H9 (cell line): ENCODE measurements at regions not wholly inside any gene's neighbourhood (a gene's known extent, or its start where the extent isn't known, plus 50 kb on each side); places are given as distances from the start of the nearest gene placed in this dataset.

Experiments used
- DNase-seq: peaks from one replicate; pipeline ENCODE4 v3.0.0-alpha.2; 2017
- H2AFZ ChIP-seq: one replicate; pipeline ENCODE4 v1.6.1; 2013; ENCODE audit warnings: mild to moderate bottlenecking, low read length, control low read depth, moderate library complexity
- H2AK5ac ChIP-seq: 2 replicates; pipeline ENCODE4 v1.6.1; 2013; ENCODE audit warnings: low read length, control low read depth, mixed read lengths; ENCODE audit not compliant: insufficient read length
- H2BK120ac ChIP-seq: one replicate; pipeline ENCODE4 v1.6.1; 2013; ENCODE audit warnings: low read depth, mild to moderate bottlenecking, low read length, control low read depth, inconsistent platforms; ENCODE audit not compliant: poor library complexity, severe bottlenecking
- H2BK12ac ChIP-seq: 2 replicates; pipeline ENCODE4 v1.6.1; 2013; ENCODE audit warnings: low read length, control low read depth, mixed read lengths, low read depth; ENCODE audit not compliant: insufficient read length
- H2BK15ac ChIP-seq: 2 replicates; pipeline ENCODE4 v1.6.1; 2013; ENCODE audit warnings: low read depth, low read length, control low read depth
- H2BK20ac ChIP-seq: one replicate; pipeline ENCODE4 v1.6.1; 2013; ENCODE audit warnings: low read depth, mild to moderate bottlenecking, low read length, control low read depth, inconsistent platforms; ENCODE audit not compliant: poor library complexity, severe bottlenecking
- H2BK5ac ChIP-seq: 2 replicates; pipeline ENCODE4 v1.6.1; 2013; ENCODE audit warnings: low read length, control low read depth, mixed read lengths; ENCODE audit not compliant: insufficient read length
- H3K14ac ChIP-seq: 2 replicates; pipeline ENCODE4 v1.6.1; 2013; ENCODE audit warnings: low read length, control low read depth; ENCODE audit not compliant: insufficient read depth
- H3K18ac ChIP-seq: 2 replicates; pipeline ENCODE4 v1.6.1; 2013; ENCODE audit warnings: low read depth, mild to moderate bottlenecking, mixed read lengths, low read length, control low read depth; ENCODE audit not compliant: insufficient read length
- H3K23ac ChIP-seq: 2 replicates; pipeline ENCODE4 v1.6.1; 2013; ENCODE audit warnings: low read length, control low read depth, mixed read lengths, low read depth; ENCODE audit not compliant: insufficient read length
- H3K23me2 ChIP-seq: 2 replicates; pipeline ENCODE4 v1.6.1; 2013; ENCODE audit warnings: low read depth, mild to moderate bottlenecking, mixed read lengths, low read length, control low read depth; ENCODE audit not compliant: insufficient read length, poor library complexity, severe bottlenecking
- H3K27ac ChIP-seq: 2 replicates; pipeline ENCODE4 v1.5.1; 2013; ENCODE audit warnings: low read length, control low read depth, mixed read lengths, low read depth; ENCODE audit not compliant: insufficient read length
- H3K27me3 ChIP-seq: 2 replicates; pipeline ENCODE4 v1.6.1; 2013; ENCODE audit warnings: low read length, control low read depth, inconsistent platforms; ENCODE audit not compliant: insufficient read depth
- H3K4ac ChIP-seq: 2 replicates; pipeline ENCODE4 v1.6.1; 2013; ENCODE audit warnings: low read depth, mild to moderate bottlenecking, control low read depth, inconsistent platforms, low read length, moderate library complexity
- H3K4me1 ChIP-seq: 2 replicates; pipeline ENCODE4 v1.6.1; 2013; ENCODE audit warnings: low read length, control low read depth, inconsistent platforms; ENCODE audit not compliant: insufficient read depth
- H3K4me2 ChIP-seq: 2 replicates; pipeline ENCODE4 v1.6.1; 2013; ENCODE audit warnings: low read length, control low read depth, mixed read lengths; ENCODE audit not compliant: insufficient read length, insufficient read depth
- H3K56ac ChIP-seq: 2 replicates; pipeline ENCODE4 v1.6.1; 2013; ENCODE audit warnings: low read depth, mild to moderate bottlenecking, mixed read lengths, low read length, control low read depth; ENCODE audit not compliant: insufficient read length
- H3K79me1 ChIP-seq: 2 replicates; pipeline ENCODE4 v1.6.1; 2013; ENCODE audit warnings: low read depth, mild to moderate bottlenecking, moderate library complexity, low read length, control low read depth, inconsistent platforms; ENCODE audit not compliant: insufficient read depth, poor library complexity, severe bottlenecking
- H3K79me2 ChIP-seq: 2 replicates; pipeline ENCODE4 v1.6.1; 2013; ENCODE audit warnings: low read length, control low read depth, inconsistent platforms; ENCODE audit not compliant: insufficient read depth
- H3K9ac ChIP-seq: 2 replicates; pipeline ENCODE4 v1.6.1; 2013; ENCODE audit warnings: low read length, control low read depth, mixed read lengths; ENCODE audit not compliant: insufficient read length; ENCODE audit errors: extremely low read depth
- H3K9me3 ChIP-seq: one replicate; pipeline ENCODE4 v1.6.1; 2013; ENCODE audit warnings: low read depth, low read length, inconsistent platforms; ENCODE audit not compliant: control insufficient read depth
- H3T11ph ChIP-seq: one replicate; pipeline ENCODE4 v1.6.1; 2013; ENCODE audit warnings: mild to moderate bottlenecking, low read length, control low read depth, inconsistent platforms
- H4K20me1 ChIP-seq: one replicate; pipeline ENCODE4 v1.6.1; 2013; ENCODE audit not compliant: control insufficient read depth, insufficient read length, insufficient read depth
- H4K5ac ChIP-seq: 2 replicates; pipeline ENCODE4 v1.6.1; 2013; ENCODE audit warnings: low read depth, mild to moderate bottlenecking, mixed read lengths, low read length, control low read depth; ENCODE audit not compliant: insufficient read length
- H4K8ac ChIP-seq: replicated peaks from 2 replicates; pipeline ENCODE4 v1.6.1; 2013; ENCODE audit warnings: low read length, control low read depth, mixed read lengths, low read depth; ENCODE audit not compliant: insufficient read length
- H4K91ac ChIP-seq: 2 replicates; pipeline ENCODE4 v1.6.1; 2013; ENCODE audit warnings: low read depth, mild to moderate bottlenecking, moderate library complexity, mixed read lengths, low read length, control low read depth; ENCODE audit not compliant: insufficient read length
- H3K27ac Mint-ChIP-seq, 3 experiments: 2 replicates in 2 of 3; 3 replicates in 1 of 3; pipeline ENCODE4 v1.8.0; 2020 to 2021; ENCODE audit warnings: mixed read lengths in 3 of 3, mild to moderate bottlenecking in 1 of 3, moderate library complexity in 1 of 3
- H3K27me3 Mint-ChIP-seq: 2 replicates; pipeline ENCODE4 v1.8.0; 2021; ENCODE audit warnings: low read depth, mild to moderate bottlenecking, moderate library complexity, mixed read lengths
- H3K36me3 Mint-ChIP-seq, 3 experiments: 2 replicates in 2 of 3; 3 replicates in 1 of 3; pipeline ENCODE4 v1.8.0; 2020 to 2021; ENCODE audit warnings: low read depth in 3 of 3, mixed read lengths in 3 of 3; ENCODE audit not compliant: insufficient read depth in 1 of 3
- H3K4me1 Mint-ChIP-seq, 2 experiments: 2 replicates each; pipeline ENCODE4 v1.8.0; 2020; ENCODE audit warnings: mixed read lengths in 2 of 2
- H3K4me3 Mint-ChIP-seq, 2 experiments: 2 replicates in 1 of 2; 3 replicates in 1 of 2; pipeline ENCODE4 v1.8.0; 2020 to 2021; ENCODE audit warnings: mild to moderate bottlenecking in 2 of 2, mixed read lengths in 2 of 2, moderate library complexity in 1 of 2
- H3K9me3 Mint-ChIP-seq, 2 experiments: 2 replicates in 1 of 2; 3 replicates in 1 of 2; pipeline ENCODE4 v1.8.0; 2020; ENCODE audit warnings: mild to moderate bottlenecking in 2 of 2, mixed read lengths in 2 of 2, moderate library complexity in 1 of 2
- WGBS: extraction: QIAGEN DNeasy Blood & Tissue Kit; methylation state at CpG from one replicate; pipeline ENCODE4 v1.1.7; 2013; ENCODE audit warnings: missing lambda C conversion rate, low lambda C conversion rate, mixed read lengths; ENCODE audit not compliant: insufficient read length; ENCODE audit errors: extremely low coverage; 5-methylcytosine and 5-hydroxymethylcytosine counted together
- TF ChIP-seq, protein P1 (sequence below): fragments of 200-600 bp; sonication (generic); conservative IDR thresholded peaks from 3 replicates; pipeline ENCODE4 v1.8.0; 2021; ENCODE audit warnings: antibody characterized with exemption, mild to moderate bottlenecking

DNA sequence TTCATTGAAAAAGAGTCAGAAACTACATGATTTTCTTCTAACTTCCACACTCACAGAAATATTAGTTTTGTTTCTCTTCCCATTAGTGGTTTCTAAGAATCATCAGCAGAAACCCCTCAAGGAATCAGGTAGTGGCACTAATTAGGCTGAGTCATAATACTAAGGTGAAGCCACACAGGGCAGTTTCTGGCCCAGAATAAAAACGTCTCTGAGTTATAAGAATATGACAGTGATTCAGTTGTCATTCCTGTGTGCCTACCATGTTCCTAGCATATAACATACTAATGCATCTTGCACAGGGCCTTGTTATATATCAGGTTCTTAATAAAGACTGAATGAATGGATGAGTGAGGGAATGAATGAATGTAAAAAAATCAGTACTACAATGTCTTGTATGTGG, 206.0 kb upstream of the PLEKHG7 start:
- no peak overlapping the region for H2AFZ ChIP-seq
- Mint-ChIP-seq H3K4me1 (peaks cover 9 to 10% of the 10 kb centered on the region in 2 experiments), H3K27ac (no peak overlapping the region), H3K9me3 (peaks cover 0 to under 1% of the 10 kb centered on the region in 2 experiments; a peak in 2 of 5 replicates), H3K4me3 (no peak overlapping the region), H3K36me3 (peaks cover 0 to 1% (median 0%) of the 10 kb centered on the region in 3 experiments; a peak in 2 of 7 replicates), H3K27me3 (no peaks in the 10 kb centered on the region)
- no peaks in the 10 kb centered on the region for H3K4me1 ChIP-seq
- no peak overlapping the region for H3K23ac ChIP-seq
- H3K79me1 ChIP-seq: no peaks in the 10 kb centered on the region
- H4K91ac ChIP-seq: no peak overlapping the region
- no peak overlapping the region for H3K4me2 ChIP-seq
- no peak overlapping the region for H3T11ph ChIP-seq
- H4K8ac ChIP-seq: no peak overlapping the region
- no peak overlapping the region for H2BK120ac ChIP-seq
- no peak overlapping the region for H3K14ac ChIP-seq
- H2BK15ac ChIP-seq: no peak overlapping the region
- H2BK5ac ChIP-seq: no peak overlapping the region
- H3K4ac ChIP-seq: no peak overlapping the region
- no peak overlapping the region for H3K27ac ChIP-seq
- TF ChIP-seq, protein P1, sequence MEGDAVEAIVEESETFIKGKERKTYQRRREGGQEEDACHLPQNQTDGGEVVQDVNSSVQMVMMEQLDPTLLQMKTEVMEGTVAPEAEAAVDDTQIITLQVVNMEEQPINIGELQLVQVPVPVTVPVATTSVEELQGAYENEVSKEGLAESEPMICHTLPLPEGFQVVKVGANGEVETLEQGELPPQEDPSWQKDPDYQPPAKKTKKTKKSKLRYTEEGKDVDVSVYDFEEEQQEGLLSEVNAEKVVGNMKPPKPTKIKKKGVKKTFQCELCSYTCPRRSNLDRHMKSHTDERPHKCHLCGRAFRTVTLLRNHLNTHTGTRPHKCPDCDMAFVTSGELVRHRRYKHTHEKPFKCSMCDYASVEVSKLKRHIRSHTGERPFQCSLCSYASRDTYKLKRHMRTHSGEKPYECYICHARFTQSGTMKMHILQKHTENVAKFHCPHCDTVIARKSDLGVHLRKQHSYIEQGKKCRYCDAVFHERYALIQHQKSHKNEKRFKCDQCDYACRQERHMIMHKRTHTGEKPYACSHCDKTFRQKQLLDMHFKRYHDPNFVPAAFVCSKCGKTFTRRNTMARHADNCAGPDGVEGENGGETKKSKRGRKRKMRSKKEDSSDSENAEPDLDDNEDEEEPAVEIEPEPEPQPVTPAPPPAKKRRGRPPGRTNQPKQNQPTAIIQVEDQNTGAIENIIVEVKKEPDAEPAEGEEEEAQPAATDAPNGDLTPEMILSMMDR: no peak
- no peak overlapping the region for H3K56ac ChIP-seq
- DNase-seq: no peak
- H4K5ac ChIP-seq: no peak overlapping the region
- no peaks in the 10 kb centered on the region for H3K23me2 ChIP-seq
- no peak overlapping the region for H2BK20ac ChIP-seq
- no peak overlapping the region for H3K18ac ChIP-seq
- no peaks in the 10 kb centered on the region for H4K20me1 ChIP-seq
- WGBS: no CpG with 5 or more reads among the region's 1 CpG
- no peaks in the 10 kb centered on the region for H3K27me3 ChIP-seq
- no peaks in the 10 kb centered on the region for H3K79me2 ChIP-seq
- H2AK5ac ChIP-seq: no peak overlapping the region
- H3K9me3 ChIP-seq: no peaks in the 10 kb centered on the region
- no peak overlapping the region for H2BK12ac ChIP-seq
- no peak overlapping the region for H3K9ac ChIP-seq
